Lower leg skin (tissue), 3 donors: ENCODE measurements at regions not wholly inside any gene's neighbourhood (a gene's known extent, or its start where the extent isn't known, plus 50 kb on each side); places are given as distances from the start of the nearest gene placed in this dataset.

Source experiments
- POLR2A ChIP-seq, 2 donors: fragments of 450-650 bp; IDR thresholded peaks; one replicate each; pipeline ENCODE4 v1.6.1; 2016 to 2017; ENCODE audit warnings: antibody characterized with exemption in 2 of 2, mild to moderate bottlenecking in 1 of 2, moderate library complexity in 1 of 2
- TF ChIP-seq, protein P1 (sequence below), 3 donors: fragments of 450-650 bp; IDR thresholded peaks; one replicate each; pipeline ENCODE4 v1.5.1; 2016; ENCODE audit warnings: antibody characterized with exemption in 3 of 3, mild to moderate bottlenecking in 3 of 3, moderate library complexity in 2 of 3

DNA sequence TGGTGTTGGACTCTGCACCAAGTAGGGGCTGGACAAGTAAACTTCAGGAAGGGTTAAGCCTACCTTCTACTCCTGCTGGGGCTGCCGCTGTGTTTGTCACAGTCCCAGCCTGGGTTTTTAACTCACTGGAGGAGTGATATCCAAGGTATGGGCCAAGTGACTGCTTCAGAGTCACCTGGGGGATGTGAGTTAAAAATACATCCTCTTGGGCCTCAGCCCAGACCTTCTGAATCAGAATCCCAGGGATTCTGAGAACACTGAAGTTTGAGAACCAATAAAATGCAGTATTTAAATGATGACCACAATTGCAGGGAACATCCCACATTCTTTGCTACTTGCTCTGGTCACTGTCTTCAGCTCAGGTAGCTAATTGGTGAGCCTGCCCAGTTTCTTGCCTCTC, 95.1 kb upstream of the DNAH5 start:
- TF ChIP-seq POLR2A (IDR thresholded peaks at IDR 0.05) = no peak
- TF ChIP-seq, protein P1, sequence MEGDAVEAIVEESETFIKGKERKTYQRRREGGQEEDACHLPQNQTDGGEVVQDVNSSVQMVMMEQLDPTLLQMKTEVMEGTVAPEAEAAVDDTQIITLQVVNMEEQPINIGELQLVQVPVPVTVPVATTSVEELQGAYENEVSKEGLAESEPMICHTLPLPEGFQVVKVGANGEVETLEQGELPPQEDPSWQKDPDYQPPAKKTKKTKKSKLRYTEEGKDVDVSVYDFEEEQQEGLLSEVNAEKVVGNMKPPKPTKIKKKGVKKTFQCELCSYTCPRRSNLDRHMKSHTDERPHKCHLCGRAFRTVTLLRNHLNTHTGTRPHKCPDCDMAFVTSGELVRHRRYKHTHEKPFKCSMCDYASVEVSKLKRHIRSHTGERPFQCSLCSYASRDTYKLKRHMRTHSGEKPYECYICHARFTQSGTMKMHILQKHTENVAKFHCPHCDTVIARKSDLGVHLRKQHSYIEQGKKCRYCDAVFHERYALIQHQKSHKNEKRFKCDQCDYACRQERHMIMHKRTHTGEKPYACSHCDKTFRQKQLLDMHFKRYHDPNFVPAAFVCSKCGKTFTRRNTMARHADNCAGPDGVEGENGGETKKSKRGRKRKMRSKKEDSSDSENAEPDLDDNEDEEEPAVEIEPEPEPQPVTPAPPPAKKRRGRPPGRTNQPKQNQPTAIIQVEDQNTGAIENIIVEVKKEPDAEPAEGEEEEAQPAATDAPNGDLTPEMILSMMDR (IDR thresholded peaks at IDR 0.05) = no peak
